Prostate gland (tissue), 2 donors: ENCODE measurements at regions not wholly inside any gene's neighbourhood (a gene's known extent, or its start where the extent isn't known, plus 50 kb on each side); places are given as distances from the start of the nearest gene placed in this dataset.
"Not testable (repeated sequence)": the region's sequence is repeated elsewhere in the genome, so short reads cannot be mapped to it uniquely, and the experiment has no call there.

Source experiments
- DNase-seq: peaks from one replicate; pipeline ENCODE4 v3.0.0-alpha.2; 2019; ENCODE audit warnings: low spot score
- H3K27ac ChIP-seq, 2 donors: fragments of 200-600 bp; sonication (generic); 2 replicates each; pipeline ENCODE4 v1.5.1; 2017 to 2019
- H3K27me3 ChIP-seq: fragments of 200-600 bp; sonication (generic); replicated peaks from 2 replicates; pipeline ENCODE4 v1.5.1; 2019; ENCODE audit not compliant: insufficient read depth
- H3K36me3 ChIP-seq, 2 donors: fragments of 200-600 bp; sonication (generic); 1 replicate in 1 of 2; 2 replicates in 1 of 2; pipeline versions ENCODE4 v1.5.1 to v1.8.1; 2017 to 2019
- H3K4me1 ChIP-seq: fragments of 200-600 bp; sonication (generic); replicated peaks from 2 replicates; pipeline ENCODE4 v1.5.1; 2019
- H3K4me3 ChIP-seq, 2 donors: fragments of 200-600 bp; sonication (generic); 2 replicates each; pipeline ENCODE4 v1.5.1; 2017 to 2019
- H3K9me3 ChIP-seq: fragments of 200-600 bp; sonication (generic); 2 replicates; pipeline ENCODE4 v1.5.1; 2017
- POLR2A ChIP-seq: fragments of 450-650 bp; IDR thresholded peaks from one replicate; pipeline ENCODE4 v1.6.1; 2016; ENCODE audit warnings: antibody characterized with exemption, mild to moderate bottlenecking
- POLR2AphosphoS5 ChIP-seq: sonication (generic); formaldehyde crosslinking; IDR thresholded peaks from one replicate; pipeline ENCODE4 v1.6.1; 2017; ENCODE audit warnings: antibody characterized with exemption
- WGBS: methylation state at CpG from one replicate; pipeline ENCODE4 v1.1.5; 2018; 5-methylcytosine and 5-hydroxymethylcytosine counted together
- intact Hi-C: fragments of 100-400 bp; cut with DNase I; formaldehyde crosslinking; loops from one replicate; pipeline ENCODE4 v1.14.2; 2022
- TF ChIP-seq, protein P1 (sequence below), 4 experiments: fragments of 200-600 bp in 2 of 4; fragments of 450-650 bp in 2 of 4; sonication (generic) in 2 of 4; IDR thresholded peaks; 1 replicate in 3 of 4; 2 replicates in 1 of 4; pipeline ENCODE4 v1.5.1; 2016 to 2019; ENCODE audit warnings: antibody characterized with exemption in 4 of 4, mild to moderate bottlenecking in 2 of 4, moderate library complexity in 2 of 4

GRCh38 chr2:59232394-59233165 lies 991.5 kb upstream of the FANCL start:
- no peaks in the 10 kb centered on the region for H3K4me1 ChIP-seq
- no peaks in the 10 kb centered on the region for H3K9me3 ChIP-seq
- no peak overlapping the region for H3K4me3 ChIP-seq
- no peak for DNase-seq
- H3K27me3 ChIP-seq = no peaks in the 10 kb centered on the region
- intact Hi-C loops = no loop called here
- H3K36me3 ChIP-seq = no peaks in the 10 kb centered on the region
- 82% methylated on average over 10 of the region's 10 CpGs for WGBS
- TF ChIP-seq, protein P1, sequence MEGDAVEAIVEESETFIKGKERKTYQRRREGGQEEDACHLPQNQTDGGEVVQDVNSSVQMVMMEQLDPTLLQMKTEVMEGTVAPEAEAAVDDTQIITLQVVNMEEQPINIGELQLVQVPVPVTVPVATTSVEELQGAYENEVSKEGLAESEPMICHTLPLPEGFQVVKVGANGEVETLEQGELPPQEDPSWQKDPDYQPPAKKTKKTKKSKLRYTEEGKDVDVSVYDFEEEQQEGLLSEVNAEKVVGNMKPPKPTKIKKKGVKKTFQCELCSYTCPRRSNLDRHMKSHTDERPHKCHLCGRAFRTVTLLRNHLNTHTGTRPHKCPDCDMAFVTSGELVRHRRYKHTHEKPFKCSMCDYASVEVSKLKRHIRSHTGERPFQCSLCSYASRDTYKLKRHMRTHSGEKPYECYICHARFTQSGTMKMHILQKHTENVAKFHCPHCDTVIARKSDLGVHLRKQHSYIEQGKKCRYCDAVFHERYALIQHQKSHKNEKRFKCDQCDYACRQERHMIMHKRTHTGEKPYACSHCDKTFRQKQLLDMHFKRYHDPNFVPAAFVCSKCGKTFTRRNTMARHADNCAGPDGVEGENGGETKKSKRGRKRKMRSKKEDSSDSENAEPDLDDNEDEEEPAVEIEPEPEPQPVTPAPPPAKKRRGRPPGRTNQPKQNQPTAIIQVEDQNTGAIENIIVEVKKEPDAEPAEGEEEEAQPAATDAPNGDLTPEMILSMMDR (IDR thresholded peaks at IDR 0.05) = no peak
- TF ChIP-seq POLR2A (no peak), POLR2AphosphoS5 (no peak)
- no peak overlapping the region for H3K27ac ChIP-seq

DNA sequence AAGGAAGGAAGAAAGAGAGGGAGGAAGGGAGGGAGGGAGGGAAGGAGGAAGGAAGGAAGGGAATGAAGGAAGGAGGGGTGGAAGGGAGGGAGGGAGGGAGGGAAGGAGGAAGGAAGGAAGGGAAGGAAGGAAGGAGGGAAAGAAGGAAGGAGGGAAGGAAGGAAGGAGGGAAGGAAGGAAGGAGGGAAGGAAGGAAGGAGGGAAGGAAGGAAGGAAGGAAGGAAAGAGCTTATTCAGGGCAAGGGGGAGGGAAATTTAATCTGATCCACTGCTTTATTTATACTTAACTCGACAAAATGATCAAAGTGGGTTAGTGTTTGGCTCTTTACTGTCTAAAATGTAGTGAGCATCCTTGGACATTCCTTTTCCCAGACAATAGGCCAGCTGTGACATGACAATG lies 985.2 kb upstream of the FANCL start:
- H3K36me3 ChIP-seq, intact Hi-C loops, DNase-seq, H3K4me3 ChIP-seq, H3K4me1 ChIP-seq, H3K27me3 ChIP-seq, H3K27ac ChIP-seq, H3K9me3 ChIP-seq: not testable (repeated sequence)
- 42% methylated on average over 1 of the region's 1 CpG for WGBS

- no peaks in the 10 kb centered on the region for H3K27me3 ChIP-seq
- H3K4me3 ChIP-seq = no peak overlapping the region
- TF ChIP-seq POLR2A (no peak), POLR2AphosphoS5 (no peak)
- TF ChIP-seq, protein P1 (IDR thresholded peaks at IDR 0.05) = no peak
- DNase-seq = no peak
- no peaks in the 10 kb centered on the region for H3K9me3 ChIP-seq
- no peaks in the 10 kb centered on the region for H3K36me3 ChIP-seq
- H3K27ac ChIP-seq = no peak overlapping the region
- intact Hi-C loops = no loop called here
- no peaks in the 10 kb centered on the region for H3K4me1 ChIP-seq
Observed at GRCh38 chr2:59223742-59224141, 982.6 kb upstream of the FANCL start.

GRCh38 chr2:59217360-59217759 lies 976.2 kb upstream of the FANCL start:
- Histone ChIP-seq H3K27ac (no peak overlapping the region), H3K4me3 (no peak overlapping the region), H3K27me3 (no peaks in the 10 kb centered on the region), H3K36me3 (no peaks in the 10 kb centered on the region), H3K4me1 (no peaks in the 10 kb centered on the region), H3K9me3 (no peaks in the 10 kb centered on the region)
- TF ChIP-seq POLR2A (no peak), POLR2AphosphoS5 (no peak)
- TF ChIP-seq, protein P1 (IDR thresholded peaks at IDR 0.05) = no peak
- 41% methylated on average over 3 of the region's 3 CpGs for WGBS
- intact Hi-C loops = no loop called here
- DNase-seq = no peak

DNA sequence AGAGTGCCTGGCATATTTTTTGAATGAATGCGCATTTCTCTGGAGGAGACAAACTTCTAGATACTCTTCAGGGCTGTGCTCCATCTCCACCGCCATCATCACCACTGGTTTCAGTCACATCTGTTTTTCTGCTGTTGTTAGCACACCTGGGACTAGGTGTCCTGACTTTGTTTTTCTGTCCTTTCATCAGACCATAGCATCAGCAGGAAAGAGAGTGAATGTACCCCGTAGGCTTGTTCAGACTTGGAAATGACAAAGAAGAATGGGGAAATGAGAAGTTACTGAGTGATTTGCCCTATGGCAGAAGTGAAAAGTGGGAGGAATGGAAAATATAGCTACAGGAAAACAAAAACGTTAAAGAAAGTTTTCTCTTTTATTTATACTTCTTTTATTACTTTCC lies 965.2 kb upstream of the FANCL start:
- intact Hi-C loops = no loop called here
- 56% methylated on average over 4 of the region's 4 CpGs for WGBS

More for the DNA sequence above, 965.2 kb upstream of the FANCL start:
- TF ChIP-seq, protein P1 (IDR thresholded peaks at IDR 0.05) = no peak
- TF ChIP-seq POLR2AphosphoS5 (no peak), POLR2A (no peak)
- Histone ChIP-seq H3K36me3 (no peaks in the 10 kb centered on the region), H3K4me3 (no peak overlapping the region), H3K27me3 (no peaks in the 10 kb centered on the region), H3K9me3 (no peaks in the 10 kb centered on the region), H3K27ac (no peak overlapping the region), H3K4me1 (no peaks in the 10 kb centered on the region)
- DNase-seq = no peak
